GM18861 (cell line): ENCODE measurements at regions not wholly inside any gene's neighbourhood (a gene's known extent, or its start where the extent isn't known, plus 50 kb on each side); places are given as distances from the start of the nearest gene placed in this dataset.
"Not testable (repeated sequence)": the region's sequence is repeated elsewhere in the genome, so short reads cannot be mapped to it uniquely, and the experiment has no call there.

ENCODE experiments used
- ATAC-seq: cut with Tn5 transposase; IDR thresholded peaks from one replicate; pipeline ENCODE4 v1.9.1; 2021; ENCODE audit not compliant: unreplicated experiment

DNA sequence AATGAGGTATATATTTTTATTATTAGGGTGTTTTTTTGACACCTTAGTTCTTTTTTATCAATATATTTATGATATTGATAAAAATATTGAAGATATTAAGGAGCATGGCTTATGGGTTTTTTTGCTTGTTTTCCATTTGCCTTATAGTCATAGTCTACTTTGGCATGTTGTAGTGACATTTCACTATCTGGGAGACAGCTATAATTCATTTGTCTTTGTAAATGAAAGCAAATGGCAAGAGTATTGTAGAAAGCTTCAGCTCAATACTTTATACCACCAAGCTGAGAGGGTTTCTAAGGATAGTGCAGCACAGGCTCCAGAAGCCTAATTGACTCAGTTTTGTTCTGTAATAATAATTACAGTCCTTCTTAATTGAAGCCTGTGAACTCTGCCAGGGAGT, 1182.3 kb downstream of the EFNA5 start:
- no peak for ATAC-seq

GRCh38 chr5:106481374-106481773, 1189.4 kb downstream of the EFNA5 start:
- ATAC-seq: no peak

DNA sequence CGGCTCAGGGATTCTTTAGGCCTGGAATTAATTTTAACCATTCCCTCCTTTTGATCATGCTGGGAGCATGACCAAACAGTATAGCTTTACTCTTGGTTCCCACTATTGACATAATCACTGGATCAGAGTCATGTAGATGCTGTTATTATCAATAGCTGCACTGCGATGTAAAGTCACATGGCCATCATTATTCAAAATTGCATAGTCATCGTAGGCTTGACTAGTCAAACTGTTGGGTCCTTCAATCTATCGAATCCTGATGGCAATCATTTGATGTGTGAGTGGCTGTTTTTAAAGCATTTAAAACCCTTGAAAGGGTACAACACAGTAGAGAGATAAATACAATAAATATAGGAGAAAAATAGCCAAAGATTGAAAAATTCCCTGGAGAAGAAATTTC, 1194.1 kb downstream of the EFNA5 start:
- no peak for ATAC-seq

- no peak for ATAC-seq
Measured at GRCh38 chr5:106474066-106474465, 1196.7 kb downstream of the EFNA5 start.

DNA sequence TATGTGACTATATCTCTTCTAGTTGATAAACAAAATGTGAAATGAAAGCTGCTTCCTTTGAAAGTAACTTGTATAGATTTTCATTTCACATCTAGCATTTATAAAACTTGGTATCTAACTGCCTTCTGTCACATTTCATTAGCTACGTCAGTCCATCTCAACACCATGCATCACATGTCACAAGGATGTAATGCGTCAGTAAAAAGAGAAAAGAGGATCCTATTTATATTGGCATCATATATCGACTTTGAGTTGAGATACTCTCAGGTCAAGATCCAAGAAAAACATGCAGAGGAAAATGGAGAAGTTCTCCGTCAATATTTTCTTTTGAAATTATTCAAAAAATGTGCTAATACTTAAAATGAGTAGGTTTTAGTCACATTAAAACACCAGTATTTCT, 1211.2 kb downstream of the EFNA5 start:
- no peak for ATAC-seq

GRCh38 chr5:106454651-106455415, 1215.9 kb downstream of the EFNA5 start:
- no peak for ATAC-seq

GRCh38 chr5:106454050-106454449, 1216.7 kb downstream of the EFNA5 start:
- ATAC-seq: no peak

DNA sequence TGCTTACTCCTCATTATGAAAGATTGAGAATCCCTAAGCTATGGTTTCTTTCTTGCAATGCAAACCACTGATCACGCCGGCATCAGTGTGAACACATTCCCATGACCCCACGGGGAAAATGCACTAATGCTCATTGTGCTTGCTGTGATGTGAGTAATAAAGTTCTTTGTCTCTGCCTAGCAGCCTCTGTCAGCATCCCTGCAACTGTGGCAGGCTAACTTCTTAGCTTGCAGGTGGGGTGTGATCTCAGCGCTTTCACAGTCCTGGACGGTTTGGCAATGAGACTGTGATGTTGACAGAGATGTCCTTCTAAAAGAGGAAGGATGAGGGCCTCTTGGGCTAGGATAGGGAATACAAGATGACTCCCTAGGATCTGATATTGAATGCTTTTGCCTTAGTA, 1218.7 kb downstream of the EFNA5 start:
- ATAC-seq: no peak

GRCh38 chr5:106443746-106444145, 1227.0 kb downstream of the EFNA5 start:
- no peak for ATAC-seq

- ATAC-seq: no peak
Measured at GRCh38 chr5:106435185-106435584, 1235.6 kb downstream of the EFNA5 start.

DNA sequence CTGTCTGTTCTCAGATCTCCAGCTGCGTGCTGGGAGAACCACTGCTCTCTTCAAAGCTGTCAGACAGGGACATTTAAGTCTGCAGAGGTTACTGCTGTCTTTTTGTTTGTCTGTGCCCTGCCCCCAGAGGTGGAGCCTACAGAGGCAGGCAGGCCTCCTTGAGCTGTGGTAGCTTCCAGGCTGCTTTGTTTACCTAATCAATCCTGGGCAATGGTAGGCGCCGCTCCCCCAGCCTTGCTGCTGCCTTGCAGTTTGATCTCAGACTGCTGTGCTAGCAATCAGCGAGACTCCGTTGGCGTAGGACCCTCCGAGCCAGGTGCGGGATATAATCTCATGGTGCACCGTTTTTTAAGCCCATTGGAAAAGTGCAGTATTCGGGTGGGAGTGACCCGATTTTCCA, 1240.0 kb downstream of the EFNA5 start:
- ATAC-seq: not testable (repeated sequence)

DNA sequence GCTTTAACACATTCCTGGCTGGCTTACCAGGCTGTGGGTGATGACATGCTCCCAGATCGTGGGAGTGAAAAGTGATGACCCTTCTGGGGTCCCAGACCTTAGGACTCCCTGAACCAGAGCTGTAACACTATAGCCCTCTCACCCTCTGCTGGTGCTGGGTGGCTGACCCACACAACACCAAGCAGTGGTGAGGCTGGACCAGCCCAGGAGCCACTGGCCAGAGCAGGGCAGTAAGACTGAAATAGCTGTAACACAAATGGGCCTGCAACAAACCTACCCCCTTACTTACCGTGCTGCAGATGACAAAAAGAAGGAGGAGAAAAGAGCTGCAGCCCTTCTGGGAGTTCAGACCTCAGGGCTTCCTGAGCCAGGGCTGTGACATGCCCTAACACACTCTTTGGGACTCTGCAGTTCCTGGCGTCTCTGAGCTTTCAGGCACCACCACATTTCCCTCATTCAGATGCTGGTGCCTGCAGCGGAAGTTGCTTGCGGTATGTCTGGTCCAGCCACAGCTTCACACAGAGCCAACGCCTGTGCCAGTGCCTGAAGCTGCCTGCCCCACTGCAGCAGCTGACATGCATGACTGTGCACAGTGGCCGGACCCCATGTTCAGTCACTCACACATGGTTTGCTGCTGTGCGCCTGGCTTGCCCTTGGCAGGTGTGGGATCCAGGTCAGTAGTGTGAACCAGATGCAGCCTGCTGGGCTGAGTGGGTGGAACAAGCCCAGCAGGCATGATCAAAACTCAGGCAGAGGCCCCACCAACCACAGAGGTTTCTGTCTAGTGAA, 1247.4 kb downstream of the EFNA5 start:
- ATAC-seq: no peak

DNA sequence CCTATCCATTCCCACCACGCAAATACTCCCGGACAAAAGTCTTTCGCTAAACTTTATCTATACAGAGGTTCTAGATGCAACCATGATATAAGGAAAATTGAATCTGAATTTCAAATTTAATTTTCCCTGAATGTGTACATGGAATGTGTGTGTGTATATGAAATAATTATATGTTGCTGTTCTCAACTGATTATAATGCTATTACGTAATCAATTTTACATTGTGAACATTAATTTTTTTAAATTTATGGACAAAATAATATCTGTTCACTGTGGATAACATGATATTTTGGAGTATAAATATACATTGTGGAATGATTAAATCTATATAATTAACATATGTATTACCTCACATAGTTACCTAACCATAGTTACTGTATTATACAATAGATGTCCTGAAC, 1250.6 kb downstream of the EFNA5 start:
- no peak for ATAC-seq

DNA sequence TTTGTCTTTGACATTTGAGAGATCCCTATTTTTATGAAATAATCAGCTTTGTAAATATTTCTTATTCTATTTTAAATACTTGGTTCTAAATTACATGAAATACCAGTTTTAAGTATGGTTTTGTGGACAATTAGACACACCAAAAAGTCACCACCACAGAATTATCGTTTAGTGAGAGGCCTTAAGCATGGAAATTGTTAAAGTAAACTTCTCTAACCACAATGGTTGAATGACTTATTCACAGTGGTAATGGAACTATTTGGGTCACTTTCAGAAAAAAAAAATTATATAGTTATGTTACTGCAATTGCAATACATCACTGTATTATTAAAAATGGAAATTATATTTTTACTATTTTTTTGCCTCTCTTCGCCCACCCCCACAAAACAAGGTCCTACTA, 1252.5 kb downstream of the EFNA5 start:
- no peak for ATAC-seq

DNA sequence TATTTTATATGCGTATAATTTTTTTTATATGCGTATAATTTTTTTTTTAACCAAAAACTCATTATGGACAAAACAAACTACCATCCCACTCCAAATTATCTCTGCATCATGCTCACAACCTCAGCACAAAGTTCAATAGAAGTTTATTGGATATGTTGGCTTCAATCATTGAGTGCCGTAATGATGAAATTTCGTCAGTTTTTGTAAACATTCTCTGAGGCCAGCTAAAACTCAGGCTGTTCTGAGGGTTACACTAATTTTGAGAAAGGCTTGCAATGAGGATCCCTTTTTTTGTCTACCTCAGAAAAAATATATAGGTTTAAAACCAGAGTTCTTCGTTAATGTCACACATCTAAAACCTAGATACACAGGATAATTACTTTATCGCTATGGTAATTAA, 1253.2 kb downstream of the EFNA5 start:
- ATAC-seq: no peak

GRCh38 chr5:106417163-106417562, 1253.6 kb downstream of the EFNA5 start:
- no peak for ATAC-seq

DNA sequence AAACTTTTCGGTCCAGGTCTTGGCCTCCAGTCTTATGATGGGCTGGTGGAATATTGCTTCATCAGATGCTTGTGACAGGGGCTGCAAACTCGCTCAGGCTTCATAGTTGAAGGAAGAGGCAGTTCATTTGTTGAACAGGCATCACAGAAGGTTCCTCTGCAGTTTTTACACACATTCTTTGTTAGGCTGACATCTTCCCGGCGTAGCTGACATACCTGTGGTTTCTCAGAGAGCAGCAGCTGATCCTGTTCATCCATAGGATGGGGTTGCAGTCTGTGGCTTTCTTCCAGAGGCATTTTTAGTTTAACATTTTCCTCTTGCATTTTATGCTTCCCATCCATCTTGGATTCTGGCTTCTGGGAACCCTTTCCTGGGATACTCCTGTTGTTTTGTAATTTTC, 1255.2 kb downstream of the EFNA5 start:
- no peak for ATAC-seq

DNA sequence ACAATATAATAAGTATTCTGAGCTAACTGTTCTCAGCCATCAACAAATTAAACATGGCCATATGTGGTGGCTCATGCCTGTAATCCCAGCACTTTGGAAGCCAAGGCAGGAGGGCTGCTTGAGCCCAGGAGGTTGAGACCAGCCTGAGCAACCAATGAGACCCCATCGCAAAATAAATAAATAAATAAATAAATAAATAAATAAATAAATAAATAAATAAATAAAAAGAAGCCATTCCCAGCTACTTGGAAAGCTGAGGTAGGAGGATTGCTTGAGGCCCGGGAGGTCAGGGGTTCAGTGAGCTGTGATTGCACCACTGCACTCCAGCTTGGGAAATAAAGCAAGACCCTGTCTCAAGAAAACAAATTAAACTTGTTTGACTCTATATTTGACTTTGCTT, 1256.4 kb downstream of the EFNA5 start:
- ATAC-seq: no peak

DNA sequence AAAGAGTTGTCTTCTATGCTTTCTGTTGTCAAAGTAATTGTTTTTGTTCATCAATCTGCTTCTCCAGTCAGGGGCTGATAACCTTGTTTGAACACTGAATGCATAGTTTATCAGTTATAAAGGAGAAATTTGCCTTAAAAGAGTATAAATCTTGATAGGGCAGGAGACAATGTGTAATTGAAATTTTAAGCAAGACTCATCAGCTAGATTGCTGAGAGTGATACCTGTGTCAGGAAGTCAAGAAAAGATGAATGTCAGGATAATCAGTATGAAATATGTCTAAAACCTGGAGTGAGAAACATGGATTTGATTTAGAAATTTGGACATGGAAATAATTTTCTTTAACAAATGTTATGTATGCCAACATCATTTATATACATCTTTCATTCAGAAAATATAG, 1258.1 kb downstream of the EFNA5 start:
- ATAC-seq: no peak

- ATAC-seq: no peak
Measured at GRCh38 chr5:106408570-106408969, 1262.2 kb downstream of the EFNA5 start.

DNA sequence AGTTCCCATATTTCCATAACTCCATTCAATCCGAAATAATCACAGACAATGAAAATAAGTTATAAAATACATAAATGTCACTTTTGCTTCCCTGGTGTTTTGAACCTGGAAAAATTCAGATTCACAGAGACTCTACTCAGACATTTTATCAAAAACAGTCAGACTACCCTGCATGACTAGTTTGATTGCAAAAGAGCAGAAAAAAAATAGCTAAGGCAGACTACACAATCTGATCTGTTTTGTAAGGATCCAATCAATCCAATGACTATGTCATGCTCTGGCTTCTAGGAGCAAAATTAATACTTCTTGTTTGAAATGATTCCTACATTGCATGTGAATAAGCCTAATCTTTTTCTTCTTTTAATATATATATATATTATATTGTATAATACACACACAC, 1262.6 kb downstream of the EFNA5 start:
- ATAC-seq: no peak

GRCh38 chr5:106401561-106401960, 1269.2 kb downstream of the EFNA5 start:
- ATAC-seq: no peak

- ATAC-seq: no peak
Measured at GRCh38 chr5:106399391-106399790, 1271.3 kb downstream of the EFNA5 start.
